ENCODE measurements at regions not wholly inside any gene's neighbourhood (a gene's known extent, or its start where the extent isn't known, plus 50 kb on each side); places are given as distances from the start of the nearest gene placed in this dataset.

- TF ChIP-seq, protein P1, sequence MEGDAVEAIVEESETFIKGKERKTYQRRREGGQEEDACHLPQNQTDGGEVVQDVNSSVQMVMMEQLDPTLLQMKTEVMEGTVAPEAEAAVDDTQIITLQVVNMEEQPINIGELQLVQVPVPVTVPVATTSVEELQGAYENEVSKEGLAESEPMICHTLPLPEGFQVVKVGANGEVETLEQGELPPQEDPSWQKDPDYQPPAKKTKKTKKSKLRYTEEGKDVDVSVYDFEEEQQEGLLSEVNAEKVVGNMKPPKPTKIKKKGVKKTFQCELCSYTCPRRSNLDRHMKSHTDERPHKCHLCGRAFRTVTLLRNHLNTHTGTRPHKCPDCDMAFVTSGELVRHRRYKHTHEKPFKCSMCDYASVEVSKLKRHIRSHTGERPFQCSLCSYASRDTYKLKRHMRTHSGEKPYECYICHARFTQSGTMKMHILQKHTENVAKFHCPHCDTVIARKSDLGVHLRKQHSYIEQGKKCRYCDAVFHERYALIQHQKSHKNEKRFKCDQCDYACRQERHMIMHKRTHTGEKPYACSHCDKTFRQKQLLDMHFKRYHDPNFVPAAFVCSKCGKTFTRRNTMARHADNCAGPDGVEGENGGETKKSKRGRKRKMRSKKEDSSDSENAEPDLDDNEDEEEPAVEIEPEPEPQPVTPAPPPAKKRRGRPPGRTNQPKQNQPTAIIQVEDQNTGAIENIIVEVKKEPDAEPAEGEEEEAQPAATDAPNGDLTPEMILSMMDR (conservative IDR thresholded peaks at IDR 0.05; ENCODE audit: low read depth, low read length): no peak
- no peak overlapping the region for H3K4me3 ChIP-seq (ENCODE audit: low read depth, low read length)
Measured at GRCh38 chr10:44814929-44815328, 96.2 kb upstream of the TMEM72 start.

GRCh38 chr10:44818041-44818649 is 93.0 kb upstream of the TMEM72 start:
- DNase-seq (ENCODE audit: low read depth): no peak
- no peak overlapping the region for H3K4me3 ChIP-seq (ENCODE audit: low read depth, low read length)
- TF ChIP-seq, protein P1 (conservative IDR thresholded peaks at IDR 0.05; ENCODE audit: low read depth, low read length): no peak

More at GRCh38 chr10:44814929-44815328, 96.2 kb upstream of the TMEM72 start:
- DNase-seq (ENCODE audit: low read depth): no peak

- no peak overlapping the region for H3K4me3 ChIP-seq (ENCODE audit: low read depth, low read length)
- DNase-seq (ENCODE audit: low read depth): no peak
- TF ChIP-seq, protein P1 (conservative IDR thresholded peaks at IDR 0.05; ENCODE audit: low read depth, low read length): no peak
Measured at GRCh38 chr10:44818701-44819127, 92.4 kb upstream of the TMEM72 start.

GRCh38 chr10:44820094-44820493 is 91.0 kb upstream of the TMEM72 start:
- DNase-seq (ENCODE audit: low read depth): no peak
- H3K4me3 ChIP-seq (ENCODE audit: low read depth, low read length): no peak overlapping the region
- TF ChIP-seq, protein P1 (conservative IDR thresholded peaks at IDR 0.05; ENCODE audit: low read depth, low read length): no peak

GRCh38 chr10:44821290-44821689 is 89.8 kb upstream of the TMEM72 start:
- TF ChIP-seq, protein P1 (conservative IDR thresholded peaks at IDR 0.05; ENCODE audit: low read depth, low read length): no peak
- H3K4me3 ChIP-seq (ENCODE audit: low read depth, low read length): no peak overlapping the region
- DNase-seq (ENCODE audit: low read depth): no peak

DNA sequence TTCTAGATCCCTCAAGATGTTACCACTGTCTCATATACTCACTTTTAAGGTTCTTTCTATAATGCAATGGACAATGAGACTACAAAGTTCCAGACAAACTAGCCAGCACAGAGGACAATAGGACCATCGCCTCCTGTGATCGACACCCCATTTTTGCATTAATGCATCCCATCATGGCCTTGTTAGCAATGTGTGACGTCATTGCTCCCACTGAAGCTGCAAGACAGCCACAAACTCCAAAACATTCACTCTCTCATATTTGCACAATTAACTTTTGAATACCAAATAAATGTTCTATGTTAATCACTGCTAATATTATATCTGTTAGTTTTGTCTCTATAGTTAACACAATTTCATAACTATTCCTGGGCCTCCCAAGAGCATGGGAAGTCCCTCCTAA is 88.8 kb upstream of the TMEM72 start:
- no peak overlapping the region for H3K4me3 ChIP-seq (ENCODE audit: low read depth, low read length)
- TF ChIP-seq, protein P1 (conservative IDR thresholded peaks at IDR 0.05; ENCODE audit: low read depth, low read length): no peak
- DNase-seq (ENCODE audit: low read depth): no peak

GRCh38 chr10:44822966-44823365 is 88.2 kb upstream of the TMEM72 start:
- DNase-seq (ENCODE audit: low read depth): no peak
- TF ChIP-seq, protein P1 (conservative IDR thresholded peaks at IDR 0.05; ENCODE audit: low read depth, low read length): no peak
- no peak overlapping the region for H3K4me3 ChIP-seq (ENCODE audit: low read depth, low read length)
